Trophoblast cell (in vitro differentiated cells and primary cell): ENCODE measurements at regions not wholly inside any gene's neighbourhood (a gene's known extent, or its start where the extent isn't known, plus 50 kb on each side); places are given as distances from the start of the nearest gene placed in this dataset.

Experiments used
- DNase-seq, 2 donors: peaks; one replicate each; pipeline ENCODE4 v3.0.0-alpha.2; 2016
- H2AFZ ChIP-seq: 2 replicates; pipeline ENCODE4 v1.6.1; 2013; ENCODE audit warnings: low read length, moderate library complexity, mild to moderate bottlenecking; ENCODE audit not compliant: insufficient read depth, poor library complexity
- H2AK5ac ChIP-seq: 2 replicates; pipeline ENCODE4 v1.6.1; 2013; ENCODE audit warnings: mild to moderate bottlenecking, low read length
- H2BK120ac ChIP-seq: 2 replicates; pipeline ENCODE4 v1.6.1; 2013; ENCODE audit warnings: low read length, mild to moderate bottlenecking, moderate library complexity; ENCODE audit not compliant: insufficient read depth, poor library complexity
- H2BK12ac ChIP-seq: 2 replicates; pipeline ENCODE4 v1.6.1; 2013; ENCODE audit warnings: mild to moderate bottlenecking, low read length, moderate library complexity
- H2BK5ac ChIP-seq: 2 replicates; pipeline ENCODE4 v1.6.1; 2013; ENCODE audit warnings: low read length, low read depth, moderate library complexity, mild to moderate bottlenecking; ENCODE audit not compliant: poor library complexity
- H3K14ac ChIP-seq: 2 replicates; pipeline ENCODE4 v1.6.1; 2013; ENCODE audit warnings: mild to moderate bottlenecking, low read length
- H3K18ac ChIP-seq: 2 replicates; pipeline ENCODE4 v1.6.1; 2013; ENCODE audit warnings: mild to moderate bottlenecking, low read length
- H3K23ac ChIP-seq: 2 replicates; pipeline ENCODE4 v1.6.1; 2013; ENCODE audit warnings: low read length
- H3K27ac ChIP-seq: 2 replicates; pipeline ENCODE4 v1.5.1; 2013; ENCODE audit warnings: low read depth, mild to moderate bottlenecking, inconsistent platforms, low read length, moderate library complexity
- H3K27me3 ChIP-seq: 2 replicates; pipeline ENCODE4 v1.6.1; 2013; ENCODE audit warnings: inconsistent platforms, mild to moderate bottlenecking, low read length, moderate library complexity; ENCODE audit not compliant: insufficient read depth
- H3K36me3 ChIP-seq, 2 experiments: 1 replicate in 1 of 2; 2 replicates in 1 of 2; pipeline ENCODE4 v1.6.1; 2013; ENCODE audit warnings: low read length in 2 of 2, mild to moderate bottlenecking in 2 of 2, moderate library complexity in 1 of 2; ENCODE audit not compliant: insufficient read depth in 2 of 2, control insufficient read depth in 1 of 2
- H3K4ac ChIP-seq: 2 replicates; pipeline ENCODE4 v1.6.1; 2013; ENCODE audit warnings: low read depth, mild to moderate bottlenecking, low read length, moderate library complexity
- H3K4me1 ChIP-seq, 2 experiments: 1 replicate in 1 of 2; 2 replicates in 1 of 2; pipeline ENCODE4 v1.6.1; 2013; ENCODE audit warnings: low read length in 2 of 2, mild to moderate bottlenecking in 2 of 2, moderate library complexity in 1 of 2; ENCODE audit not compliant: insufficient read depth in 2 of 2, control insufficient read depth in 1 of 2
- H3K4me2 ChIP-seq: 2 replicates; pipeline ENCODE4 v1.6.1; 2013; ENCODE audit warnings: inconsistent platforms, mild to moderate bottlenecking, low read length, moderate library complexity
- H3K4me3 ChIP-seq: 2 replicates; pipeline ENCODE4 v1.5.1; 2013; ENCODE audit warnings: mild to moderate bottlenecking, low read depth, low read length, inconsistent platforms
- H3K79me1 ChIP-seq: one replicate; pipeline ENCODE4 v1.6.1; 2013; ENCODE audit warnings: low read length
- H3K79me2 ChIP-seq: 2 replicates; pipeline ENCODE4 v1.6.1; 2013; ENCODE audit warnings: low read length, mild to moderate bottlenecking; ENCODE audit not compliant: control insufficient read depth, insufficient read depth, poor library complexity
- H3K9ac ChIP-seq: 2 replicates; pipeline ENCODE4 v1.6.1; 2013; ENCODE audit warnings: mild to moderate bottlenecking, low read length
- H3K9me3 ChIP-seq: 2 replicates; pipeline ENCODE4 v1.6.1; 2013; ENCODE audit warnings: low read depth, mild to moderate bottlenecking, control low read depth, inconsistent platforms, low read length; ENCODE audit not compliant: insufficient read depth
- H4K12ac ChIP-seq: 2 replicates; pipeline ENCODE4 v1.6.1; 2013; ENCODE audit warnings: low read depth, mild to moderate bottlenecking, low read length, moderate library complexity
- H4K8ac ChIP-seq: 2 replicates; pipeline ENCODE4 v1.6.1; 2013; ENCODE audit warnings: low read depth, mild to moderate bottlenecking, low read length, moderate library complexity
- H4K91ac ChIP-seq: one replicate; pipeline ENCODE4 v1.6.1; 2013; ENCODE audit warnings: low read depth, mild to moderate bottlenecking, low read length, moderate library complexity
- WGBS: extraction: QIAGEN DNeasy Blood & Tissue Kit; methylation state at CpG from one replicate; pipeline ENCODE4 v1.1.7; 2013; ENCODE audit warnings: missing lambda C conversion rate; ENCODE audit not compliant: insufficient read length, insufficient coverage; ENCODE audit errors: extremely low coverage; 5-methylcytosine and 5-hydroxymethylcytosine counted together

DNA sequence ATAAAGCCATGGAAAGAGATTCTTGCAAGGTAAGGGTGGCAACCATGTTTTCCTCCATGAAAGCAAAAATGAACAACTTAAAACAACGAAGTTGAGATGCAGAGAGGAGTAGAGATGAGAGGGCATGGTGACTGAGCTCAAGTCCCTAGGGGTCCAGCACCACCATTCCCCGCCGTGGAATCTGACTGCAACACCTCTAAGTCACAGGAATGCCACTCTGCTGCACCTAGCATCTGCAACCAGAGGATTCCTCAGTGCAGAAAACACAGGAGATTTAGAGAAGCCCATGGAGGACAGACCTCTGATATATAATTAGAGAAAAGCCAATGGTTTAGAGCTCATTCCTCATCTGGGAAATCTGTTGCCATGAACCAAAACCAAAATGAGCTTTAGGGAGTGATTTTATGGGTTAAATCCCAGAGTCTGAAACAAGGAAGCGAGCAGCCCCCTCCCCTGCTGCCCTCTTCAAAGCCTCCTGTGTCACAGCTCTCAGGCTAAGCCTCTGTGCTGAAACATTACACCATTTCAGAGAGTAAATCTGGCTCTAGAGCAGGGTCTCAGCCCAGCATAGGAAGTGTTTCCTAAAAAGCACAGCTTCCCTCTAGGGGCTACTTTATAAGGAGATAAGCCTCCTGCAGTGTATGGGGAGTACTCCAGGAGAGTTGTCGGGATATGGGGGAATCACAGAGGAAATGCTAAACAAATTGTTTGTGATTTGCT, 1043.6 kb downstream of the UQCRFS1 start:
- H3K9ac ChIP-seq = no peak overlapping the region
- peaks cover 6% of the 10 kb centered on the region for H3K79me1 ChIP-seq
- H3K79me2 ChIP-seq = no peaks in the 10 kb centered on the region
- no peak overlapping the region for H2AK5ac ChIP-seq
- H4K8ac ChIP-seq = peak overlapping the region; percentile 22
- no CpG with 5 or more reads among the region's 5 CpGs for WGBS
- H3K36me3 ChIP-seq = no peaks in the 10 kb centered on the region
- no peaks in the 10 kb centered on the region for H3K27me3 ChIP-seq
- H2BK120ac ChIP-seq = no peak overlapping the region
- H2BK5ac ChIP-seq = peak overlapping the region; percentile 52
- no peak overlapping the region for H2BK12ac ChIP-seq
- H3K4me1 ChIP-seq = peaks cover 12 to 19% of the 10 kb centered on the region in 2 experiments
- peak overlapping the region; percentile 39 for H4K91ac ChIP-seq
- no peak overlapping the region for H2AFZ ChIP-seq
- H3K23ac ChIP-seq = no peak overlapping the region
- DNase-seq = no peak
- peak overlapping the region; percentile 64 for H3K27ac ChIP-seq
- no peak overlapping the region for H3K4me3 ChIP-seq
- peaks cover 3% of the 10 kb centered on the region for H3K9me3 ChIP-seq
- H3K18ac ChIP-seq = no peak overlapping the region
- H3K4ac ChIP-seq = no peak overlapping the region
- H3K4me2 ChIP-seq = peak overlapping the region; percentile 1
- H4K12ac ChIP-seq = peak overlapping the region; percentile 5
- H3K14ac ChIP-seq = no peak overlapping the region

DNA sequence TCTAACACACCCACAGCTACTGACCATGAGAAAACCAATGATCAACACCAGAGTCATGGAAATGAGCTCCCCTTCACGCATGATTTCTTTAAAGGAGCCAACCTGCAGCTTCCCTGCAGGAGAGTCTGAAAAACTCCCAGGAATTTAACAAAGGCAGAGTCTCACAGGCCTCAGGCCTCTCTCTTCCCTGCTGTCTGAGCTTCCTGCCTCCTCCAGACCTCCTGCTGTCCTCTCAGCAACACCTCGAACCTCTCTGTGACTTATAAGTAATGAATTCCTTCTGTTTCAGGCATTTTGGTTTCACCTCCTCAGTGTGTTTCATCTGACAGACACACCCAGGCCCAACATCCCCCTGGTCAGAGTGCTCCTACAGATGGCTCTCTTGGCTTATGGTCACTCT, 1044.4 kb downstream of the UQCRFS1 start:
- Histone ChIP-seq H2BK120ac (peak overlapping the region; percentile 28), H3K18ac (no peak overlapping the region), H4K12ac (no peak overlapping the region), H3K4me3 (no peak overlapping the region), H3K9ac (no peak overlapping the region), H3K9me3 (peaks cover 3% of the 10 kb centered on the region), H3K27ac (peak overlapping the region; percentile 64), H3K4ac (no peak overlapping the region), H3K27me3 (no peaks in the 10 kb centered on the region), H3K4me1 (peaks cover 12 to 19% of the 10 kb centered on the region in 2 experiments), H4K8ac (peak overlapping the region; percentile 57), H3K14ac (peak overlapping the region; percentile 56), H2AK5ac (no peak overlapping the region), H3K79me1 (peaks cover 6% of the 10 kb centered on the region), H2AFZ (no peak overlapping the region), H2BK5ac (peak overlapping the region; percentile 64), H2BK12ac (peak overlapping the region; percentile 0), H3K23ac (no peak overlapping the region), H3K36me3 (no peaks in the 10 kb centered on the region), H4K91ac (peak overlapping the region; percentile 57), H3K4me2 (no peak overlapping the region), H3K79me2 (no peaks in the 10 kb centered on the region)
- DNase-seq = no peak
- no CpG with 5 or more reads among the region's 2 CpGs for WGBS

DNA sequence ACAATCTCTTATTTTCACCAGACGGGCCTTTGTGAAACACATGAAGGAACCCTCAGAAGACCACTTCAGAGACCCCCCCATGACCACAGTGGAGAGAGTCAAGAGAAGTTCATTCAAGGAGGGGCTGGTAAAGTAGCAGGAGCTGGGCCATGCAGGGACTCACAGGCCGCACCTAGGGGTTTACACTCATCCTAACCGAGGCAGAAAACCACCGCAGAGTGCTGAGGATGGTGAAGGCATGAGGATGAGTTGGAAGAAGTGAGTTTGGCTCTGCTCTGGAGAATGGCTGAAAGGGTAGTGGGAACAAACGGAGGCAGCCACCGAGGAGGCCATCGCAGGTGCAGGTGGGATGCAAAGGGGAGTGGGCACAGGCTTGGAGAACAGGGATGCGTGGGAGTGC, 1046.9 kb downstream of the UQCRFS1 start:
- no peak overlapping the region for H3K14ac ChIP-seq
- H3K27ac ChIP-seq = no peak overlapping the region
- H2AK5ac ChIP-seq = no peak overlapping the region
- H3K79me1 ChIP-seq = peaks cover 6% of the 10 kb centered on the region
- H3K4me1 ChIP-seq = peaks cover 12 to 15% of the 10 kb centered on the region in 2 experiments
- no peak overlapping the region for H2AFZ ChIP-seq
- no peak overlapping the region for H4K8ac ChIP-seq
- H3K9ac ChIP-seq = no peak overlapping the region
- no peak overlapping the region for H2BK5ac ChIP-seq
- WGBS = no CpG with 5 or more reads among the region's 8 CpGs
- H4K12ac ChIP-seq = no peak overlapping the region
- no peaks in the 10 kb centered on the region for H3K79me2 ChIP-seq
- H3K4me2 ChIP-seq = no peak overlapping the region
- no peaks in the 10 kb centered on the region for H3K27me3 ChIP-seq
- DNase-seq = no peak
- H2BK12ac ChIP-seq = no peak overlapping the region
- H2BK120ac ChIP-seq = no peak overlapping the region
- no peak overlapping the region for H4K91ac ChIP-seq
- peak overlapping the region; percentile 1 for H3K4me3 ChIP-seq
- no peak overlapping the region for H3K18ac ChIP-seq
- peaks cover 3% of the 10 kb centered on the region for H3K9me3 ChIP-seq
- H3K23ac ChIP-seq = no peak overlapping the region
- no peaks in the 10 kb centered on the region for H3K36me3 ChIP-seq
- H3K4ac ChIP-seq = no peak overlapping the region

DNA sequence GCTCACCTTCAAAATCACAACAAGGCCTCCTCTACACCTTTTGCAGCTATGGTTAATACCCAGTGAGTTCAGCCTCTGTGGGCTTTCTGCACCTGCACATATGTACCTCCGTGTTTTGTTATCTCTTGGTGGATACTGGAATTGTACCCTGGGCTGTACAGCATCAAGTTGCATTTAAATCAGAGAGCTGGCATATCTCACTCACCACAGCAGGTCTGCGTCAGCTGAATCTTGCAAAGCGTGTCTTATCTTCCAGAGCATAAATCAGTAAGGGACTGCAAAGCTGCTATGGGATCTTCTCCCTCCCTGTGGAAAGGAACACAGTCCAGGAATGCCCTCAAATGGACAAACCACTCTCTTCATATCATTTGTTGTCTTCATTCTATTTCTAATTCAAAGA, 1048.7 kb downstream of the UQCRFS1 start:
- no peak overlapping the region for H4K12ac ChIP-seq
- DNase-seq = no peak
- H2AFZ ChIP-seq = no peak overlapping the region
- H3K4me3 ChIP-seq = no peak overlapping the region
- H3K36me3 ChIP-seq = no peaks in the 10 kb centered on the region
- peaks cover 5% of the 10 kb centered on the region for H3K79me1 ChIP-seq
- H2AK5ac ChIP-seq = no peak overlapping the region
- no peaks in the 10 kb centered on the region for H3K9me3 ChIP-seq
- H4K91ac ChIP-seq = no peak overlapping the region
- no peak overlapping the region for H2BK12ac ChIP-seq
- H3K4me1 ChIP-seq = peaks cover 5 to 6% of the 10 kb centered on the region in 2 experiments
- no peak overlapping the region for H3K9ac ChIP-seq
- H3K14ac ChIP-seq = no peak overlapping the region
- no peaks in the 10 kb centered on the region for H3K79me2 ChIP-seq
- H3K4ac ChIP-seq = no peak overlapping the region
- no peak overlapping the region for H2BK5ac ChIP-seq
- no peaks in the 10 kb centered on the region for H3K27me3 ChIP-seq
- no peak overlapping the region for H2BK120ac ChIP-seq
- no peak overlapping the region for H4K8ac ChIP-seq
- H3K4me2 ChIP-seq = no peak overlapping the region
- no peak overlapping the region for H3K27ac ChIP-seq
- no peak overlapping the region for H3K18ac ChIP-seq
- no CpG with 5 or more reads among the region's 3 CpGs for WGBS
- no peak overlapping the region for H3K23ac ChIP-seq
